HG02610 (cell line): ENCODE measurements at regions not wholly inside any gene's neighbourhood (a gene's known extent, or its start where the extent isn't known, plus 50 kb on each side); places are given as distances from the start of the nearest gene placed in this dataset.
"Not testable (repeated sequence)": the region's sequence is repeated elsewhere in the genome, so short reads cannot be mapped to it uniquely, and the experiment has no call there.

Source experiments
- ATAC-seq: cut with Tn5 transposase; IDR thresholded peaks from one replicate; pipeline ENCODE4 v1.9.1; 2021; ENCODE audit warnings: mild to moderate bottlenecking, moderate library complexity; ENCODE audit not compliant: unreplicated experiment

DNA sequence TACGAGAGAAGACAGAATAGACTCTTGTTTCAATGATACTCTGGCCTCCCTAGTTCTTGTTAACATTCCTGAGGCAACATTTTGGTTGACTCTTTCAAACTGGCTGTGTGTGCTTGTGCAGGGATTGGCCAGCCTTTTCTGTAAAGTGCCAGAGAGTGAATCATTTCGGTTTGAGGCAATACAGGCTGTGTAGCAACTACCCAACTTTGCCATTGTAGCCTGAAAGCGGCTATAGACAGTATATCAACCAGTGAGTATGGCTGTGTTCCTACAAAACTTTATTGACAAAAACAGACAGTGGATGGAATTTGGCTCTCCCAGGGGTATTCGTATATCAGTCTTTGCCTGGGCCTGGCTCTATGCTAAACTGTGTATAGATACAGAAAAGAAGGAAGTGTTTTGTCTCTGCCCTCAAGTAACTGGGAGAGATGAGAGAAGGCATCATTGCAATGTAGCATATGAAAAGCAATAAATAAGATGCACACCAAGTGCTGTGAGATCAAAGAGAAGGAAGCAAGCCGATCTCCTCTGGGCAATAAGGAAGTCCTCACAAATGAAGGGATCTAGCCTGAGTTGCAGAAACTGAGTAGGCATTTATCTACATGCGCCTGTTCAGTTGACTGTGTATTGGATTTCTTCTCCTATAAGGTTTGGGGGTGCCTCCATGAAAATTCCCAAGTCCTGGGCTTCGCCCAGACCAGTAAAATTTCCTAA, 568.0 kb upstream of the KLF4 start:
- no peak for ATAC-seq

- ATAC-seq: no peak
These were observed 567.3 kb upstream of the KLF4 start for GRCh38 chr9:108056805-108057386.

GRCh38 chr9:108056084-108056804, 566.7 kb upstream of the KLF4 start:
- ATAC-seq: no peak

DNA sequence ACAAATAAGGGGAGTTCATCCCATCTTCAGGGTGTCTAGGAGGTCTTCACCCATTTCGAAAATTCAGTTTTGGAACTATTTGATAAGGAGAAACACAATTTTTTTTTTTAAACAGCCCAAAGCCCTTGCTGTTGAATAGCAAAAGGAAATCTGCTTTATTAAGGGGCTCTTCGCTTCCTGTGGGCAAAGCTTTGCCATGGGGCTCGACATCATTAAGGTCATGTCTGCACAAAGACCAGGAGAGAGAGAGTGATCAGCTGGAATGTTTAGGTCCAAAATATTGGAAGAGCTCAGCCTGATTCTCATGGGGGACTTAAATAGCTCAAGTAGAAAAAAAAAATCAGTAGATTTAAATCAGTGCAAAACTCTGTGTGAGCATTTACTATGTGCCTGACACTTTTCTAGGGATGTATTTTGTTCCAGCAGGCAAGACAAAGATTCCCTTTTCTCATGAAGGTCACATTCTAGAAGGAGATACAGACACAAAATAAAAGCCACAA, 564.6 kb upstream of the KLF4 start:
- no peak for ATAC-seq

DNA sequence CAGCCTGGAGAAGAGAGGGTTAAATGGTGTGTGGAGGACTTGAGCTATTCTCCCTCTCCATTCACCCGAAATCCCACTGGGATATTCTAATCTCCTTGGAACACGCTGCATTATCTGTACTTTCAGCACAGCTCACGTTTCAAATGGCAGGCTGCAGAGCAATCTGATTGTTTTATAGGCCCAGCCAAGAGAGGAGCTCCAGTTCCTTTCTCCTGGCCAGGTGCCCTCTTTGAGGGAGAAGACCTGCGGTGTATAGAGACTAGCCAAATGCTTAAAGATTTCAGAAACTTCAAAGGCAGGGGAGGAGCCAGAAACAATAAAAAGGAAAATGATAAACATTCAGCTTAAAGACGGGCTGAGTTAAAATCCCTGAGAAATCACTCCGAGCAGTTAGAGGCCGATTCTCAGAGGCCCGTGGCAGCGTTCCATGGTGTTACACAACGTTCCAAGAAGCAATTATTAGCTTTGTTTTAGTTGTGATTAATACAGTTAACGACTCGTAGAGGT, 564.0 kb upstream of the KLF4 start:
- no peak for ATAC-seq

DNA sequence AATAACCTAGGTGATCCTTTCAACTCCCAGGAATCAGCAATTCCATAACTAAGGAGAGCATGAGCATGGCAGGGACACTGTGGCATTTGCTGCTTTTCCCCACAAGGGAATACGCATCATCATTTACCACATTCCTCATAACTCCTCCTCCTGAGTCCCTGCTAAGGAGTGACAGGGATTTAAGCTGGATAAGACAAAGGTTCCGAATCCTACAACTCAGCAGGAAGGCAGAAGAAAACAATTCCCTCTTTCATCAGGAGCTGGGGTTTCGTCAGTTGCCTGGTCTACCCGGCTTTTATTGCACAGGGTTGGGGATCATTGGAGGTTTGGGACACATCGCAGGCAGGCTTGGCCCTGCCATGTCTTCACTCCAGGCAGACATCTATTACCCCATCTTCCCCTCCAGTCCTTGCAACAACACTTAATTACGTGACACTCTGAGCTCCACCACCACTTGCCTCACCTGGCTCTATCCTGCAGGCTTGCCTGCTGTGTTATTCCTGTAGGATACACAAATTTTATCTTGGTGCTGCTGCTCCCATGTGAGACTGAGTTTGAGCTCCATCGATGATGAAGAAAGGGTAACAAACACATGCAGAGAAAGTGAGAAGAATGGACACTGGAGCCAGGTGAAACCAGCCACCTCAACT, 563.0 kb upstream of the KLF4 start:
- no peak for ATAC-seq

- ATAC-seq: no peak
These were observed 561.3 kb upstream of the KLF4 start for GRCh38 chr9:108050894-108051293.

DNA sequence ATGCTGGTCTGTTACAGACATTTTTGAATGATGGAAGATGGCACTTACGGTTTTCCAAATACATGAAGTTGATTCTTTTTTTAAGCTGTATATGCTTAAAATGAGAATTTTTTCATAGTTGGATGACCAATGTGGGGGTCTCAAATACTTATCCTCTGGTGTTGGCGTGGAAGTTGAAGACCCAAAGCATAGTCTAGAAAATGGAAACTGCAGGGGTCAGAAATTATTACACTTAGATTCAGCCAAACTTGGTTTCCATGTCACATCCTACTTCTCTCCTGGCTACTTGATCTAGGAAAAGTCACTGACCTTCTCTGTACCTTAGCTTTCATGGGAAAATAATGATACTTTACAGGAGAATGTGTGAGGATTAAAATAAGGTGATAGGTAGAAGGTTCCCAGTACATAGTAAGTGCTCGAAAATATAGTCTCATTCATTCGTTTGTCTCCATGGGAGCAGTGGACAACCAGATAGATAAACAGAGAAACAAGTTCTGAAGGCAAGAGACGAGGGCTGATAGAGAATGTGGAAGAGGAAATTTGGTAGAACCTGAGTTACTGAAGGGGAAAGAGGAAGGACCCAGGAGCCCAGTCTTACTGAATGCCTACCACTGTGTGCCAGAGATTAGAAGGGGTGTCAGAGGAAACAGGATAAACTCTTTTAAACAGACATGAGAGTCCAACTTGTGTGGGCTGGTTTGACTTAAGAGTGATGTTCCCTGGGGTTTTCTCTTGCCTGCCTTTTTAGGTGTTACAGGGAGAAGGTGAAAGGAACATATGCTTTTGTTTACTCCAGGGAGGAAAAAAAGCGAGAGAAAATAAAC, 560.3 kb upstream of the KLF4 start:
- ATAC-seq: no peak

GRCh38 chr9:108049026-108049607, 559.5 kb upstream of the KLF4 start:
- no peak for ATAC-seq

- no peak for ATAC-seq
These were observed 558.9 kb upstream of the KLF4 start for GRCh38 chr9:108048406-108049025.

GRCh38 chr9:108047777-108048176, 558.2 kb upstream of the KLF4 start:
- not testable (repeated sequence) for ATAC-seq

- no peak for ATAC-seq
These were observed 557.7 kb upstream of the KLF4 start for GRCh38 chr9:108047264-108047663.

GRCh38 chr9:108045851-108046250, 556.3 kb upstream of the KLF4 start:
- ATAC-seq: no peak

DNA sequence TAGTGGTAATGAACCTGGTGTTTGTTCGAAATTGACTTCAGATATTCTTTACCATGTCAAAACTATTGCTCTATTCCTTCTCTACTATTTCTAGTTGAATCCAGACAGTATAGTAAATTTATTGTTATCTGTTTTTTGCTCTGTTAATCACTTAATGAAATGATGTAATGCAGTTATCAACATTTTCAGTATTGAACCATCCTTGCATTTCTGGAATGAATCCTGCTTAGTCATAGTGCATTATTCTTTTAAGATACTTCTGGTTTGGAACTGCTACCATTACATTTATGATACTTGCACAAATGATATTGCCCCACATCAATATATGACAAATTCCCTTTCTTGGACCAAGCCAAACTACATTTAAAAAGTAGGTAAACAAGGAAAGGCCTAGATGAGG, 554.0 kb upstream of the KLF4 start:
- ATAC-seq: no peak

DNA sequence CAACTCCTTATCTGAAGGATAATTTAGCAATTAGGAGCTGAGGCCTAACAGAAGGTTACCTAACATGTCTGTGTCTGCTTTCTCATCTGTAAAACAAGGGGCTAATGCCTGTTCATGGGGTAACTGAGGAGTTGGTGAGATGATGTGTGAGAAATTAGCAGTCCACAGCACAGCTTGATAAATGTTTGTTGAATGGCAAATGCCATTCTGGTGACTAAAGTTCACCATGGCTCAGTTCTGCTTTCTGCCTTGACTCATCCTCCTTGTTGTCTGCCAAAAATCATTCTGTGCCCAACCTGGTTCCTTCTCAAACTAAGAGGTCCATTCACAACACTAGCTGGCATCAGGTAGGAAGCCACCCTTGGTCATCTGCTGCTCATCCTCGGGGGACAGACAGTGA, 552.0 kb upstream of the KLF4 start:
- no peak for ATAC-seq

DNA sequence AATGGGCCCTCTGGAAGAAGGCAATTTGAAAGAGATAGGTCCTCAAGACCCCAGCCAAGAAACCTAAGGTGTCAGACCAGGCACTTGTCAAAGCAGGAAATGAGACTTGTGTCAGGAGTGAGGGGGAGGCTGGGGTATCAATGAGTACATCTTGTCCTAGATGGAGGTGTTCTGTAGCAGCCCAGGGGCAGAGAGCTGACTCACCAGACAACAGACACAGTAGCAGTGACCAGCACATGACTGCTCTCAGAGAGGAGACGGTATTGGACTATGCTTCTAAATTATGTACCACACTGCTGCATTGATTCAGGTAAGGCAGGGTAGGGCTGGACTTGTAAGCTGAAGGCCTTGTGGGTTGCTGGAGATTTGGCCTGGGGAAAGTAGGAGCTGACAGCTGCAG, 551.2 kb upstream of the KLF4 start:
- no peak for ATAC-seq

DNA sequence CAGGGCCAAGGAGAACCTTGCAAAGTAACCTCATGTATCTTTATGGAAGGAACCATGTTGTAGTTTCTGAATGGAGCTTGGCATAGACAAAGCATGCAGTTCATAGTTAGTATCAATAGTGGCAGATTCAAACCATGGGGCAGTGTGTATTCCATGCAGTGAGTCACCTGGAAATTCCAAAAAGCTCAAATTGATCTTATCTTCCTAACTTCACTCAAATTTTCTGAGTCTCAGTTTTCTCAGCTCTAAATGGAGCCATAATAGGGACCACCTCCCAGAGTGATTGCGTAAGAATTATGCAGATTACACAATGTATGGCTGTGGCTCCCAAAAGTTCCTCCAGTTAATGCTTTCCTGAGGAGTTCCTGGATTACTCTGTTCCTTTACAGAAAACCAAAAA, 549.9 kb upstream of the KLF4 start:
- no peak for ATAC-seq

GRCh38 chr9:108039012-108039411, 549.4 kb upstream of the KLF4 start:
- ATAC-seq: no peak

DNA sequence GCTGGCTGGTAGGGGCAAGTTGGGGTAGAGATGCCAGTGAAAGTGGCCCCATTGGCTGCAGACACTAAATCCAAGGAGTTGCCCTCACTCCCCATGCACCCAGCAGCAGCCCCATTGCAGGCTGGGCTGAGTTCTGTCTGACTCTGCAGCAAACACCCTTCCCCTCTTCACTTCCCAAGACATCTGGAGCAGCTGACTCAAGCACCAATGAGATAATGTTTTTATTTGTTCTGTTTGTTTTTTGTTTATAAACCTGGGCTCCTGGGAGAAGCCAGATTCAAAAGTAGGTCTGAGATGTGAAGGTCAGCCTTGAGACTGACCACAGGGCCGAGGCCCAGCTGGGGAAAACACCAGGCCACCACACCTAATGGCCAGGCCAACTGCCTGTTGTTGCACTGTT, 545.9 kb upstream of the KLF4 start:
- no peak for ATAC-seq
